GM12873 (cell line): ENCODE measurements at regions not wholly inside any gene's neighbourhood (a gene's known extent, or its start where the extent isn't known, plus 50 kb on each side); places are given as distances from the start of the nearest gene placed in this dataset.

Experiments used
- CTCF ChIP-seq: IDR thresholded peaks from 2 replicates; pipeline ENCODE4 v1.5.1; 2012; ENCODE audit warnings: low read depth, mild to moderate bottlenecking, moderate library complexity, low read length, control low read depth; ENCODE audit not compliant: insufficient read depth; ENCODE audit errors: missing control alignments

- no peak for TF ChIP-seq CTCF
These were observed 138.1 kb upstream of the RASGEF1B start for GRCh38 chr4:81609844-81610243.

DNA sequence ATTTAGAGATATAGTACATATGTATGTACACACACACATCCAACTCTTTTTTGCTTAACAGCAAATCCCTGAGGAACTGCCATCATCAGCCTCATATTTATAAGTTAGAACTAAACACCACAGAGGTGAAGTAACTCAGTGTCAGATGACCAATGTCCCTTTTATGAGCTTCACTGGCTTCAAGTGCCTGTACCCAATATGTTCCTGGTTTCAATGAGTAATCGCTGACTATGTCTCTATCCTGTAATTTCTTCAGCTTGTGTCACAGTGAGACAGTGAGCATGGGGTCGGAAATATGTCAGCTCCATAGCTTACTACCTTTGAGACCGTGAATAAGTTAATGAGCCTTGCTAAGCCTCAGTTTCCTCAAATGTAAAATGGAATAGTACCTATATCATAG, 136.2 kb upstream of the RASGEF1B start:
- no peak for TF ChIP-seq CTCF

DNA sequence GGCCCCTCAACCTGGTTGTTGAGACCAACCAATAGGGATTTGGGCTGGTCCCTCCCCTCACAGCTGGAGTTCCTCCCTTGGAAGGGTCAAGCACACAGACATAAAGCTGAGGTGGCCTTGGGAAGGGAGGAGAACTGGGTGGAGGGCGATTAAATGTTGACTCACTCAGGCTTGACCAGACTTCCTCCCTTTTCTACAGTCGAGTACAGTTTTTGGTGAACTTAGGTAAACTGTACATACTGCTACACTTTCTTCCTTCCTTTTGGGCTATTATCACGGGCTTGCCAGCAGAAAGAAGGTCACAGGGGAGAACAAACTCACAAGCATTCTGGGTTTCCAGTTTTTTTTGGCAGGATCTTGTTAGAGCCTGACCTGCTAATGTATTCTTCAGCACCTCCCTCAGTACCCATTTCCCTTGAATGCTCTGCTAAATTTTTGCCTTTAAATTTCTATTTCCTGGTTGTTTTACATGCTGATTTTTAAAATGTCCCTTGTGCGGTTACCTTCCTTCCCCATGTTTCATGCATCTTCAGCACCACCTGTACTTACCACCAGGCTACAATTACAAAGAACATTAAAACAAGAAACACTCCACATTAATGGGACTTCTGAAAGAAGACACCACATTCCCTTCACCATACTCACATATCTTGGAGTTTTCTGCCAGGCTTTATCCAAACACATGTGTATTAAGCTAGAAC, 135.2 kb upstream of the RASGEF1B start:
- TF ChIP-seq CTCF = no peak

DNA sequence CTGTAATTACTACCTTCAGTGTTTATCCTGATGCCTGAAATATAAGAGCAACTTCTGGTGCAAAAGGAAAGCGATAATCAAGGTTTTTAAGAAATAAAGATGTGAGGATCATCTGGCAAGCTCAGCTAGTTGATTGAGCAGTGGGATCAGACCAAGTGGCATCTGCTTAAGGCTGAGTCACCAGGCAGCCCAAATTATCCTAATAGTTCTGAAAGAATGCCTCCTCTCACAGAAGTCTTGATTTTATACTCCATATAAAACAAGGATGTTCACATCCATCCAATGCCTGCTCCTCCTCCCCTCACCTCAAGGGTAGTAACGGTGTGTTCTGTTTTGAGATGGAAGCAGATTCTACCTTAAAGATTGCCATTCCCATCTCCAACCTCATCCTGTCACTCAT, 134.5 kb upstream of the RASGEF1B start:
- TF ChIP-seq CTCF = no peak

- TF ChIP-seq CTCF = no peak
These were observed 133.6 kb upstream of the RASGEF1B start for GRCh38 chr4:81605271-81605670.

GRCh38 chr4:81604683-81605218, 133.0 kb upstream of the RASGEF1B start:
- no peak for TF ChIP-seq CTCF

DNA sequence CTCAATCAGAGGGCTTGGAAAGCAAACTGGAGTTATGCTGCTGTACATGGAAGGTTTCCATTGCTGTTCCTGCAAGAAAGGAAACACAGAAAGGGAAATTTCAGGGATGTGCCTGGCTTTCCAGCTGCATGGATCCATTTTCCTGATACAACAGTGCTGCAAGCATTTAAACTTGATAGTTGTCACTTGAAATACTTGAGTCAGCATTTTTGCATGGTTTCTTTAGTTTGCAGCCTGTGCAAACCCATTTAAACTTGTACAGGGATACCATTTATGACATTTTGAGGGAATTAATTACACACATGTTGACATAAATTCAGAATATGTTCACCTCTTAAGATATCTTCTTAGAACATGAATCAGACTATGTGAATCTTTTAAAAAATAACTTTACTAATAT, 131.1 kb upstream of the RASGEF1B start:
- TF ChIP-seq CTCF = no peak

DNA sequence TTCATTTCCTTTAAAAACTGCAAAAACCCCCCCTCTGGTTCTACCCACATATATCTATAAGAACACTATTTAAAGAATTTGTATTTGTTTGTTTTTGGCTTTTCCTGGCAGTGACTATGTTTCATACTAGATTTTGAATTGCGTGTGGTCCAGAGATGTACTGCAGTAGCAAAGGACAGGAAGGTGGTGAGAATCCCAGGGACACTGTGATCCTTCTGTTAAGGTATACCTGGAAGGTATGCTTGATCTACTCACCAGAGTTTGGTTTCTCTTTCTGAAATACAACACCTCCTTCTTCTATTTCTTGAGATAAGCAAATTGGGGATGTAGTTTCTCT, 129.6 kb upstream of the RASGEF1B start:
- no peak for TF ChIP-seq CTCF
